ENCODE measurements at regions not wholly inside any gene's neighbourhood (a gene's known extent, or its start where the extent isn't known, plus 50 kb on each side); places are given as distances from the start of the nearest gene placed in this dataset.

DNA sequence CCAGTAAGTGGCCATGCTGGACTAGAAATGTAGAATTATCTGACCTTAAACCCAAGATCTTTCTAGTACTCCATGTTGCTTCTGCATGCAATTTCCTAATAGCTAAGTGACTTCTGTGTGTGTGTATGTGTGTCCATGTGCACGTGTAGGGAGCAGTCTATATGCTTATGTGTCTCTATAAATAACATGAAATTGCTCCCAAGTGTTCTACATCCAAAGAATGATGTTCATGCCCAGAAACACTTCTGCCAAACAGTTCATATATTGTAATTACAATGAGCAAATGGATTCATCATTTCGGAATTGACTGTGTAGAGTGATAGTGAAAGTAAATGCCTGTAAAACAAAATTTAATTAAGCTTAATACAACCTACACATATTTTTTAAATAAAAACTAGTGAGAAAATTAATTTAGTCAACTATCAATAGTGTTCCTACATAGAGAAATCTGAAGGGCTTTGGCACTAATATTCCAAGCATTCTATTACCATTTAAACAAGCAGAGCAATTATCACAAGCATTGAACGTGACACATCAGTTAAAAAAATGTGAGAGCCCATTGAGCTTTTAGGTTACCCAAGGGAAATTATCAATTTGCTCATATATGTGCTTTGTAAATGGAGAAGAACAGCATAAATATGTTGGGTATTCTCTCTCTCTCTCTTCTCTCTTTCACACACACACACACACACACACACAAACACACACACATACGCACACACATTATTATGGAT lies 1067.4 kb downstream of the CNTNAP5 start:
- H3K27ac Mint-ChIP-seq (ENCODE audit: unreplicated experiment) = no peak overlapping the region
- H3K4me1 Mint-ChIP-seq = no peaks in the 10 kb centered on the region
- peaks cover 4% of the 10 kb centered on the region for H3K9me3 Mint-ChIP-seq
- DNase-seq (ENCODE audit: low read depth, low spot score) = no peak
- H3K36me3 Mint-ChIP-seq (ENCODE audit: low read depth) = no peaks in the 10 kb centered on the region
- H3K4me3 Mint-ChIP-seq = no peak overlapping the region
- TF ChIP-seq, protein P1, sequence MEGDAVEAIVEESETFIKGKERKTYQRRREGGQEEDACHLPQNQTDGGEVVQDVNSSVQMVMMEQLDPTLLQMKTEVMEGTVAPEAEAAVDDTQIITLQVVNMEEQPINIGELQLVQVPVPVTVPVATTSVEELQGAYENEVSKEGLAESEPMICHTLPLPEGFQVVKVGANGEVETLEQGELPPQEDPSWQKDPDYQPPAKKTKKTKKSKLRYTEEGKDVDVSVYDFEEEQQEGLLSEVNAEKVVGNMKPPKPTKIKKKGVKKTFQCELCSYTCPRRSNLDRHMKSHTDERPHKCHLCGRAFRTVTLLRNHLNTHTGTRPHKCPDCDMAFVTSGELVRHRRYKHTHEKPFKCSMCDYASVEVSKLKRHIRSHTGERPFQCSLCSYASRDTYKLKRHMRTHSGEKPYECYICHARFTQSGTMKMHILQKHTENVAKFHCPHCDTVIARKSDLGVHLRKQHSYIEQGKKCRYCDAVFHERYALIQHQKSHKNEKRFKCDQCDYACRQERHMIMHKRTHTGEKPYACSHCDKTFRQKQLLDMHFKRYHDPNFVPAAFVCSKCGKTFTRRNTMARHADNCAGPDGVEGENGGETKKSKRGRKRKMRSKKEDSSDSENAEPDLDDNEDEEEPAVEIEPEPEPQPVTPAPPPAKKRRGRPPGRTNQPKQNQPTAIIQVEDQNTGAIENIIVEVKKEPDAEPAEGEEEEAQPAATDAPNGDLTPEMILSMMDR (conservative IDR thresholded peaks at IDR 0.05) = no peak
- no peaks in the 10 kb centered on the region for H3K27me3 Mint-ChIP-seq (ENCODE audit: low read depth)

DNA sequence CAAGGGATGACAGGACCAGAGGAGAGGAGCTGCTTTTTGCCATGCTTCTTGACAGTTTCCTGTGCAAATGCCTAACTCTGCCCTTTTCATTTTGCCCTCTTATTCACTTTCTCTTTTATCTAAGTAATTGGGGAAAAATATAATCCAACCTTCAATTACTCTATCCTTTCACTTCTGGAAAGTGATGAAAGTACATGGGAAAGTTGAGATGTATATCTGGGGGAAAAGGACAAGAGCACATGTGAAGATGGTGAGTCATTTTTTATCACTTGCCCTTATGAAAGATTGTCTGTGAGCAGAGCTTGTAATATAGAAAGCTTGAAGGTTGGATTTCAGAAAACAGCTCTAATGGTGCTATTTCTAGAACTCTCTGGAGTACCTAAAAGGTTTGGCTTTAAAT lies 1070.7 kb downstream of the CNTNAP5 start:
- no peak for DNase-seq (ENCODE audit: low read depth, low spot score)
- no peaks in the 10 kb centered on the region for H3K4me1 Mint-ChIP-seq
- TF ChIP-seq, protein P1 (conservative IDR thresholded peaks at IDR 0.05) = no peak
- H3K4me3 Mint-ChIP-seq = no peak overlapping the region
- no peaks in the 10 kb centered on the region for H3K9me3 Mint-ChIP-seq
- H3K27me3 Mint-ChIP-seq (ENCODE audit: low read depth) = no peaks in the 10 kb centered on the region
- no peaks in the 10 kb centered on the region for H3K36me3 Mint-ChIP-seq (ENCODE audit: low read depth)
- no peak overlapping the region for H3K27ac Mint-ChIP-seq (ENCODE audit: unreplicated experiment)

DNA sequence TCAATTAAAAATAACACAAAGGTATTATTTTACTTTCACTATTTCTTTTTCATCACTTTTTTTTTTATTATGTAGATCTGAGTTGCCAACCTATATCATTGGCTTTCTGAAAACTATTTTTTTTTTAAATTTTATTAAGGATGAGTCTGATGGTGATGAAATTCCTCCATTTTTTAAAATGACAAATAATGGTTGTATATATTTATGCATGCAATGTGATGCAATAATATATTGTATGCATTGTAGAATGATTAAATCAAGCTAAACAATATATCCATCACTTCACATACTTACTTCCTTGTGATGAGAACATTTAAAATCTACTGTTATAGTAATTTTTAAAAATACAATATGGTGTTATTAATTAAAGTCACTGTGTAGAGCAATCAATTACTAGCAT lies 1081.6 kb downstream of the CNTNAP5 start:
- DNase-seq (ENCODE audit: low read depth, low spot score) = no peak
- Mint-ChIP-seq H3K9me3 (peaks cover 3% of the 10 kb centered on the region), H3K4me3 (no peak overlapping the region), H3K27me3 (ENCODE audit: low read depth) (no peaks in the 10 kb centered on the region), H3K27ac (ENCODE audit: unreplicated experiment) (no peak overlapping the region), H3K36me3 (ENCODE audit: low read depth) (no peaks in the 10 kb centered on the region), H3K4me1 (no peaks in the 10 kb centered on the region)
- TF ChIP-seq, protein P1 (conservative IDR thresholded peaks at IDR 0.05) = no peak

DNA sequence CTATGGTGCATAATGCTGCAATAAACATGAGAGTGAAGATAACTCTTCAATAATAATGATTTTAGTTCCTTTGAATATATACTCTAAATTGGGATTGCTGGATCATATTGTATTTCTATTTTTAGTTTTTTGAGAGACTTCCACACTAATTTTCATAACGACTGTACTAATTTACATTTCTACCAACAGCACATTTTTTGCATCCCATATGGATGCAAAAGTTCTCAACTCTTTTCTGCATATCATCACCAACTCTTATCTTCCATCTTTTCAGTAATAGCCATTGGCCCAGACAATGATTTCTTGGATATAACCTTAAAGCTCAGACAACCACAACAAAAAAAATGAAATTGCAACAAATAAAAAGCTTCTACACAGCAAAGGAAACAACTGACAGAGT lies 1082.4 kb downstream of the CNTNAP5 start:
- Mint-ChIP-seq H3K9me3 (peaks cover 3% of the 10 kb centered on the region), H3K4me3 (no peak overlapping the region), H3K36me3 (ENCODE audit: low read depth) (no peaks in the 10 kb centered on the region), H3K4me1 (no peaks in the 10 kb centered on the region), H3K27me3 (ENCODE audit: low read depth) (no peaks in the 10 kb centered on the region), H3K27ac (ENCODE audit: unreplicated experiment) (no peak overlapping the region)
- TF ChIP-seq, protein P1 (conservative IDR thresholded peaks at IDR 0.05) = no peak
- DNase-seq (ENCODE audit: low read depth, low spot score) = no peak

DNA sequence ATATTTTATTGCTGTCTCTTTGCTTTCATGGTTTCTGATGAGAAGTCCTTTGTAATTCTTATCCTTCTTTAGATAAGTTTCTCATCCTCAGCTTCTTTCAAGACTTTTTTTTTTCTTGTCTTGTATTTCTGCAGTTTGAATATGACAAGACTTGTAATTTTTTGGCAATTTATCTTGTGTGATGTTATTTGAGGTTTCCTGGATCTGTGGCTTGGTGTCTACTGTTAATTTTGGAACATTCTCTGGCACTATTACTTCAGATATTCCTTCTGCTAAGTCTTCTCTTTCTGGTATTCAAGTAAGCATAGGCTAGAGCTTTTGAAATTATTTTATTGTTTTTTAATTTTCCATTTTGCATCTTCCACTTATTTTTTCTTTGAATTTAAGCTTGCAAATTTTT lies 1083.2 kb downstream of the CNTNAP5 start:
- Mint-ChIP-seq H3K27me3 (ENCODE audit: low read depth) (no peaks in the 10 kb centered on the region), H3K36me3 (ENCODE audit: low read depth) (no peaks in the 10 kb centered on the region), H3K27ac (ENCODE audit: unreplicated experiment) (no peak overlapping the region), H3K4me1 (no peaks in the 10 kb centered on the region), H3K9me3 (no peaks in the 10 kb centered on the region), H3K4me3 (no peak overlapping the region)
- TF ChIP-seq, protein P1 (conservative IDR thresholded peaks at IDR 0.05) = no peak
- no peak for DNase-seq (ENCODE audit: low read depth, low spot score)

All from neural crest cell (in vitro differentiated cells).